ENCODE measurements at regions not wholly inside any gene's neighbourhood (a gene's known extent, or its start where the extent isn't known, plus 50 kb on each side); places are given as distances from the start of the nearest gene placed in this dataset.
A peak's percentile ranks its signal among the peaks of the same experiment; 100 is the strongest.

GRCh38 chr3:83034806-83035703 is 1273.6 kb upstream of the GBE1 start:
- FAIRE-seq (no peak), ATAC-seq (no peak), DNase-seq (peak in 4 of 6 donors; percentile 7 to 67 (median 26))
- Histone ChIP-seq H3K9me3 (no peaks in the 10 kb centered on the region), H3K4me3 (no peak overlapping the region), H3K4me1 (no peaks in the 10 kb centered on the region), H3K27me3 (no peaks in the 10 kb centered on the region), H3K36me3 (no peaks in the 10 kb centered on the region), H3K27ac (no peak overlapping the region)
- intact Hi-C loops (cut with DNase I) = no loop called here
- WGBS, 2 donors = 86 to 92% methylated on average over 16 of the region's 16 CpGs
- TF ChIP-seq, protein P1, sequence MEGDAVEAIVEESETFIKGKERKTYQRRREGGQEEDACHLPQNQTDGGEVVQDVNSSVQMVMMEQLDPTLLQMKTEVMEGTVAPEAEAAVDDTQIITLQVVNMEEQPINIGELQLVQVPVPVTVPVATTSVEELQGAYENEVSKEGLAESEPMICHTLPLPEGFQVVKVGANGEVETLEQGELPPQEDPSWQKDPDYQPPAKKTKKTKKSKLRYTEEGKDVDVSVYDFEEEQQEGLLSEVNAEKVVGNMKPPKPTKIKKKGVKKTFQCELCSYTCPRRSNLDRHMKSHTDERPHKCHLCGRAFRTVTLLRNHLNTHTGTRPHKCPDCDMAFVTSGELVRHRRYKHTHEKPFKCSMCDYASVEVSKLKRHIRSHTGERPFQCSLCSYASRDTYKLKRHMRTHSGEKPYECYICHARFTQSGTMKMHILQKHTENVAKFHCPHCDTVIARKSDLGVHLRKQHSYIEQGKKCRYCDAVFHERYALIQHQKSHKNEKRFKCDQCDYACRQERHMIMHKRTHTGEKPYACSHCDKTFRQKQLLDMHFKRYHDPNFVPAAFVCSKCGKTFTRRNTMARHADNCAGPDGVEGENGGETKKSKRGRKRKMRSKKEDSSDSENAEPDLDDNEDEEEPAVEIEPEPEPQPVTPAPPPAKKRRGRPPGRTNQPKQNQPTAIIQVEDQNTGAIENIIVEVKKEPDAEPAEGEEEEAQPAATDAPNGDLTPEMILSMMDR (IDR thresholded peaks at IDR 0.05) = no peak

GRCh38 chr3:83033133-83033532 is 1271.7 kb upstream of the GBE1 start:
- Histone ChIP-seq H3K4me3 (no peak overlapping the region), H3K4me1 (no peaks in the 10 kb centered on the region), H3K9me3 (no peaks in the 10 kb centered on the region), H3K27ac (no peak overlapping the region), H3K27me3 (no peaks in the 10 kb centered on the region), H3K36me3 (no peaks in the 10 kb centered on the region)
- no peak for DNase-seq
- intact Hi-C loops (cut with DNase I) = no loop called here
- ATAC-seq = no peak
- TF ChIP-seq, protein P1 (IDR thresholded peaks at IDR 0.05) = no peak
- no peak for FAIRE-seq

DNA sequence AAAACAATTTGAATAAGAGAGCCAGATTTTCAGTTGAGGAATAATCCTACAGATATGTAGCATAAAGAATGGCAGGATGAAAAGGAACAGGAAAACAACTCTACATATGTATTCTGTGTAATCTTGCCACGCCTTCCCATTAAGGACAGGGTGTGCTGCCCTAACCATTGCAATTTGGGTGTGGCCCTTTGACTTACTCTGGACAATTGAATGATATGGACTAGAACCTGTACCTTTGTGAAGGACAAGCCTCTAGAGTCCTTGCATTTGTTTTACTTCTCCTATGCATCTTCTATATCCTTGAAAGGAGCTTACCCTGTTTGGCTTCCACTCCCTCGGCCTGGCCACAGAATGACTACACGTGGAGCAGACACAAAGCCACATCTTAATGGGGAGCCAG is 1261.6 kb upstream of the GBE1 start:
- H3K4me1 ChIP-seq = no peaks in the 10 kb centered on the region
- peak in 2 of 6 donors; percentile 7 to 24 for DNase-seq
- H3K27ac ChIP-seq = no peak overlapping the region
- no peaks in the 10 kb centered on the region for H3K27me3 ChIP-seq
- no peak overlapping the region for H3K4me3 ChIP-seq
- H3K9me3 ChIP-seq = no peaks in the 10 kb centered on the region
- H3K36me3 ChIP-seq = no peaks in the 10 kb centered on the region
- TF ChIP-seq, protein P1 (IDR thresholded peaks at IDR 0.05) = no peak
- ATAC-seq = no peak
- FAIRE-seq = no peak
- WGBS, 2 donors = 78% methylated on average over 3 of the region's 3 CpGs
- intact Hi-C loops (cut with DNase I) = no loop called here

GRCh38 chr3:83011481-83011880 is 1250.0 kb upstream of the GBE1 start:
- TF ChIP-seq, protein P1 (IDR thresholded peaks at IDR 0.05) = no peak
- Histone ChIP-seq H3K27me3 (no peaks in the 10 kb centered on the region), H3K27ac (no peak overlapping the region), H3K4me3 (no peak overlapping the region), H3K4me1 (no peaks in the 10 kb centered on the region), H3K9me3 (no peaks in the 10 kb centered on the region), H3K36me3 (no peaks in the 10 kb centered on the region)
- FAIRE-seq = no peak
- ATAC-seq = no peak
- intact Hi-C loops (cut with DNase I) = no loop called here
- 58 to 71% methylated on average over 4 of the region's 4 CpGs for WGBS, 2 donors
- DNase-seq = no peak

- WGBS, 2 donors = 47 to 54% methylated on average over 3 of the region's 3 CpGs
- FAIRE-seq (no peak), ATAC-seq (no peak), DNase-seq (no peak)
- Histone ChIP-seq H3K27me3 (no peaks in the 10 kb centered on the region), H3K36me3 (no peaks in the 10 kb centered on the region), H3K27ac (no peak overlapping the region), H3K4me1 (no peaks in the 10 kb centered on the region), H3K4me3 (no peak overlapping the region), H3K9me3 (no peaks in the 10 kb centered on the region)
- intact Hi-C loops (cut with DNase I) = no loop called here
- TF ChIP-seq, protein P1 (IDR thresholded peaks at IDR 0.05) = no peak
These were observed 1242.5 kb upstream of the GBE1 start for GRCh38 chr3:83003917-83004316.

Measured in pancreas (tissue), 10 donors.